H9 (cell line): ENCODE measurements at regions not wholly inside any gene's neighbourhood (a gene's known extent, or its start where the extent isn't known, plus 50 kb on each side); places are given as distances from the start of the nearest gene placed in this dataset.

ENCODE experiments used
- DNase-seq: peaks from one replicate; pipeline ENCODE4 v3.0.0-alpha.2; 2017
- H2AFZ ChIP-seq: one replicate; pipeline ENCODE4 v1.6.1; 2013; ENCODE audit warnings: mild to moderate bottlenecking, low read length, control low read depth, moderate library complexity
- H2AK5ac ChIP-seq: 2 replicates; pipeline ENCODE4 v1.6.1; 2013; ENCODE audit warnings: low read length, control low read depth, mixed read lengths; ENCODE audit not compliant: insufficient read length
- H2BK120ac ChIP-seq: one replicate; pipeline ENCODE4 v1.6.1; 2013; ENCODE audit warnings: low read depth, mild to moderate bottlenecking, low read length, control low read depth, inconsistent platforms; ENCODE audit not compliant: poor library complexity, severe bottlenecking
- H2BK12ac ChIP-seq: 2 replicates; pipeline ENCODE4 v1.6.1; 2013; ENCODE audit warnings: low read length, control low read depth, mixed read lengths, low read depth; ENCODE audit not compliant: insufficient read length
- H2BK15ac ChIP-seq: 2 replicates; pipeline ENCODE4 v1.6.1; 2013; ENCODE audit warnings: low read depth, low read length, control low read depth
- H2BK20ac ChIP-seq: one replicate; pipeline ENCODE4 v1.6.1; 2013; ENCODE audit warnings: low read depth, mild to moderate bottlenecking, low read length, control low read depth, inconsistent platforms; ENCODE audit not compliant: poor library complexity, severe bottlenecking
- H2BK5ac ChIP-seq: 2 replicates; pipeline ENCODE4 v1.6.1; 2013; ENCODE audit warnings: low read length, control low read depth, mixed read lengths; ENCODE audit not compliant: insufficient read length
- H3K14ac ChIP-seq: 2 replicates; pipeline ENCODE4 v1.6.1; 2013; ENCODE audit warnings: low read length, control low read depth; ENCODE audit not compliant: insufficient read depth
- H3K18ac ChIP-seq: 2 replicates; pipeline ENCODE4 v1.6.1; 2013; ENCODE audit warnings: low read depth, mild to moderate bottlenecking, mixed read lengths, low read length, control low read depth; ENCODE audit not compliant: insufficient read length
- H3K23ac ChIP-seq: 2 replicates; pipeline ENCODE4 v1.6.1; 2013; ENCODE audit warnings: low read length, control low read depth, mixed read lengths, low read depth; ENCODE audit not compliant: insufficient read length
- H3K23me2 ChIP-seq: 2 replicates; pipeline ENCODE4 v1.6.1; 2013; ENCODE audit warnings: low read depth, mild to moderate bottlenecking, mixed read lengths, low read length, control low read depth; ENCODE audit not compliant: insufficient read length, poor library complexity, severe bottlenecking
- H3K27ac ChIP-seq: 2 replicates; pipeline ENCODE4 v1.5.1; 2013; ENCODE audit warnings: low read length, control low read depth, mixed read lengths, low read depth; ENCODE audit not compliant: insufficient read length
- H3K27me3 ChIP-seq: 2 replicates; pipeline ENCODE4 v1.6.1; 2013; ENCODE audit warnings: low read length, control low read depth, inconsistent platforms; ENCODE audit not compliant: insufficient read depth
- H3K4ac ChIP-seq: 2 replicates; pipeline ENCODE4 v1.6.1; 2013; ENCODE audit warnings: low read depth, mild to moderate bottlenecking, control low read depth, inconsistent platforms, low read length, moderate library complexity
- H3K4me1 ChIP-seq: 2 replicates; pipeline ENCODE4 v1.6.1; 2013; ENCODE audit warnings: low read length, control low read depth, inconsistent platforms; ENCODE audit not compliant: insufficient read depth
- H3K4me2 ChIP-seq: 2 replicates; pipeline ENCODE4 v1.6.1; 2013; ENCODE audit warnings: low read length, control low read depth, mixed read lengths; ENCODE audit not compliant: insufficient read length, insufficient read depth
- H3K56ac ChIP-seq: 2 replicates; pipeline ENCODE4 v1.6.1; 2013; ENCODE audit warnings: low read depth, mild to moderate bottlenecking, mixed read lengths, low read length, control low read depth; ENCODE audit not compliant: insufficient read length
- H3K79me1 ChIP-seq: 2 replicates; pipeline ENCODE4 v1.6.1; 2013; ENCODE audit warnings: low read depth, mild to moderate bottlenecking, moderate library complexity, low read length, control low read depth, inconsistent platforms; ENCODE audit not compliant: insufficient read depth, poor library complexity, severe bottlenecking
- H3K79me2 ChIP-seq: 2 replicates; pipeline ENCODE4 v1.6.1; 2013; ENCODE audit warnings: low read length, control low read depth, inconsistent platforms; ENCODE audit not compliant: insufficient read depth
- H3K9ac ChIP-seq: 2 replicates; pipeline ENCODE4 v1.6.1; 2013; ENCODE audit warnings: low read length, control low read depth, mixed read lengths; ENCODE audit not compliant: insufficient read length; ENCODE audit errors: extremely low read depth
- H3K9me3 ChIP-seq: one replicate; pipeline ENCODE4 v1.6.1; 2013; ENCODE audit warnings: low read depth, low read length, inconsistent platforms; ENCODE audit not compliant: control insufficient read depth
- H3T11ph ChIP-seq: one replicate; pipeline ENCODE4 v1.6.1; 2013; ENCODE audit warnings: mild to moderate bottlenecking, low read length, control low read depth, inconsistent platforms
- H4K20me1 ChIP-seq: one replicate; pipeline ENCODE4 v1.6.1; 2013; ENCODE audit not compliant: control insufficient read depth, insufficient read length, insufficient read depth
- H4K5ac ChIP-seq: 2 replicates; pipeline ENCODE4 v1.6.1; 2013; ENCODE audit warnings: low read depth, mild to moderate bottlenecking, mixed read lengths, low read length, control low read depth; ENCODE audit not compliant: insufficient read length
- H4K8ac ChIP-seq: replicated peaks from 2 replicates; pipeline ENCODE4 v1.6.1; 2013; ENCODE audit warnings: low read length, control low read depth, mixed read lengths, low read depth; ENCODE audit not compliant: insufficient read length
- H4K91ac ChIP-seq: 2 replicates; pipeline ENCODE4 v1.6.1; 2013; ENCODE audit warnings: low read depth, mild to moderate bottlenecking, moderate library complexity, mixed read lengths, low read length, control low read depth; ENCODE audit not compliant: insufficient read length
- H3K27ac Mint-ChIP-seq, 3 experiments: 2 replicates in 2 of 3; 3 replicates in 1 of 3; pipeline ENCODE4 v1.8.0; 2020 to 2021; ENCODE audit warnings: mixed read lengths in 3 of 3, mild to moderate bottlenecking in 1 of 3, moderate library complexity in 1 of 3
- H3K27me3 Mint-ChIP-seq: 2 replicates; pipeline ENCODE4 v1.8.0; 2021; ENCODE audit warnings: low read depth, mild to moderate bottlenecking, moderate library complexity, mixed read lengths
- H3K36me3 Mint-ChIP-seq, 3 experiments: 2 replicates in 2 of 3; 3 replicates in 1 of 3; pipeline ENCODE4 v1.8.0; 2020 to 2021; ENCODE audit warnings: low read depth in 3 of 3, mixed read lengths in 3 of 3; ENCODE audit not compliant: insufficient read depth in 1 of 3
- H3K4me1 Mint-ChIP-seq, 2 experiments: 2 replicates each; pipeline ENCODE4 v1.8.0; 2020; ENCODE audit warnings: mixed read lengths in 2 of 2
- H3K4me3 Mint-ChIP-seq, 2 experiments: 2 replicates in 1 of 2; 3 replicates in 1 of 2; pipeline ENCODE4 v1.8.0; 2020 to 2021; ENCODE audit warnings: mild to moderate bottlenecking in 2 of 2, mixed read lengths in 2 of 2, moderate library complexity in 1 of 2
- H3K9me3 Mint-ChIP-seq, 2 experiments: 2 replicates in 1 of 2; 3 replicates in 1 of 2; pipeline ENCODE4 v1.8.0; 2020; ENCODE audit warnings: mild to moderate bottlenecking in 2 of 2, mixed read lengths in 2 of 2, moderate library complexity in 1 of 2
- CTCF ChIP-seq: fragments of 200-600 bp; sonication (generic); conservative IDR thresholded peaks from 3 replicates; pipeline ENCODE4 v1.8.0; 2021; ENCODE audit warnings: antibody characterized with exemption, mild to moderate bottlenecking

- peaks cover 14 to 18% of the 10 kb centered on the region in 2 experiments for H3K9me3 Mint-ChIP-seq
- H2BK5ac ChIP-seq: no peak overlapping the region
- H3K27ac ChIP-seq: no peak overlapping the region
- H3K4me3 Mint-ChIP-seq: no peak overlapping the region
- TF ChIP-seq CTCF: no peak
- H3K9me3 ChIP-seq: no peaks in the 10 kb centered on the region
- no peak for DNase-seq
- no peak overlapping the region for H4K5ac ChIP-seq
- H3K27me3 Mint-ChIP-seq: no peaks in the 10 kb centered on the region
- no peak overlapping the region for H3K56ac ChIP-seq
- H2BK20ac ChIP-seq: no peak overlapping the region
- no peaks in the 10 kb centered on the region for H3K79me1 ChIP-seq
- no peak overlapping the region for H2AFZ ChIP-seq
- no peak overlapping the region for H2BK15ac ChIP-seq
- no peaks in the 10 kb centered on the region for H3K4me1 ChIP-seq
- peaks cover 7 to 26% (median 11%) of the 10 kb centered on the region in 3 experiments for H3K36me3 Mint-ChIP-seq
- H3K27ac Mint-ChIP-seq: no peak overlapping the region
- H3T11ph ChIP-seq: no peak overlapping the region
- H2AK5ac ChIP-seq: no peak overlapping the region
- no peak overlapping the region for H2BK120ac ChIP-seq
- no peak overlapping the region for H3K4ac ChIP-seq
- H3K9ac ChIP-seq: no peak overlapping the region
- no peak overlapping the region for H4K8ac ChIP-seq
- H3K14ac ChIP-seq: no peak overlapping the region
- no peak overlapping the region for H3K18ac ChIP-seq
- H2BK12ac ChIP-seq: no peak overlapping the region
- peaks cover 5 to 6% of the 10 kb centered on the region in 2 experiments; a peak in 3 of 4 replicates for H3K4me1 Mint-ChIP-seq
- no peak overlapping the region for H4K91ac ChIP-seq
- no peaks in the 10 kb centered on the region for H3K23me2 ChIP-seq
- no peaks in the 10 kb centered on the region for H4K20me1 ChIP-seq
- H3K23ac ChIP-seq: no peak overlapping the region
- H3K4me2 ChIP-seq: no peak overlapping the region
- H3K79me2 ChIP-seq: no peaks in the 10 kb centered on the region
- H3K27me3 ChIP-seq: no peaks in the 10 kb centered on the region
Measured at GRCh38 chr10:58104351-58104751, 163.3 kb downstream of the IPMK start.
